Kidney epithelial cell (primary cell): ENCODE measurements at regions not wholly inside any gene's neighbourhood (a gene's known extent, or its start where the extent isn't known, plus 50 kb on each side); places are given as distances from the start of the nearest gene placed in this dataset.

Source experiments
- DNase-seq: peaks from one replicate; pipeline ENCODE4 v3.0.0-alpha.2; 2010; ENCODE audit warnings: low read depth
- H3K27me3 ChIP-seq: 2 replicates; pipeline ENCODE4 v1.6.0; 2011; ENCODE audit warnings: low read length; ENCODE audit not compliant: control insufficient read depth, insufficient read depth
- H3K36me3 ChIP-seq: 2 replicates; pipeline ENCODE4 v1.5.1; 2011; ENCODE audit warnings: low read length; ENCODE audit not compliant: control insufficient read depth, insufficient read depth
- H3K4me3 ChIP-seq: 2 replicates; pipeline ENCODE4 v1.5.1; 2011; ENCODE audit warnings: low read depth, mild to moderate bottlenecking, control low read depth, low read length
- CTCF ChIP-seq: IDR thresholded peaks from 2 replicates; pipeline ENCODE4 v1.5.1; 2011; ENCODE audit warnings: mild to moderate bottlenecking, moderate library complexity, low read length, control low read depth, inconsistent platforms; ENCODE audit not compliant: insufficient read depth, poor library complexity, severe bottlenecking

DNA sequence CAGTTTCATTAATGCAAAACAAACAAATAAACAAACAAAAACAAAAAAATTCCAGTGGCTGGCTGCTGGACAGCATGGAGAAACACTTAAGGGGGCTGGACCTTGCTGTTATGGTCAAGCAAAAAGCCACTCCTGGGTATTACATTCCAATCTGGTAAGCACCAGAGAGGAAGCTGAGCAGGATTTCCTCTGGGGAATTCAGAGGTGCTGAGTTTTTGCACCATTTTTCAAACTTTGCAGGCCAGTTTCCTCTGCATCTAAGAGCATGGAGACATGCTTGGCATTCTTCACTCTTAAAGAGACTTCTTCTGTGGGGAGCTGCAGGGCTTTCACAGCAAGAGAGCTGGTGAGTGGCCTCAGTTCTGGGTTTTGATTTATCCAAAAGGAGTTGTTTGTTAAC is 84.5 kb downstream of the FZD1 start:
- no peak for TF ChIP-seq CTCF
- Histone ChIP-seq H3K4me3 (no peak overlapping the region), H3K27me3 (no peaks in the 10 kb centered on the region), H3K36me3 (no peaks in the 10 kb centered on the region)
- DNase-seq = no peak

DNA sequence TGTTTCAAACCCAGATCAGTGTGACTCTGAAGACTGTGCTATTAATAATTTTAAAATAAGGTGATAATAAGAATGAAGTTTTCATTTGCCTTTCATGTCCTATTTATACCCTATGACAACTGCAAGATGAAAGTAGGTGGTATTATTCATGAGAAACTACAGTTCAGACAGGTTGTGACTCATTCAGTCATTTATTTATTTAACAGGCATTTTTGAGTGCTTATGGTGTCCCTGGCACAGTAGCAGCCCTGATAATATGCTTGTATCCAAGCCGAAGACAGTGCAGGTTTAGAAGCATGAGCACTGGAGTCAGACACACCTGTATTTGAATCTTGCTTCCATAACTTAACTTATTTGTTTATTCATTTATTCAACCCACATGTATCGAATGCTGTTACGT is 87.1 kb downstream of the FZD1 start:
- no peak for TF ChIP-seq CTCF
- no peaks in the 10 kb centered on the region for H3K36me3 ChIP-seq
- H3K4me3 ChIP-seq = no peak overlapping the region
- no peaks in the 10 kb centered on the region for H3K27me3 ChIP-seq
- peak; percentile 51 for DNase-seq

DNA sequence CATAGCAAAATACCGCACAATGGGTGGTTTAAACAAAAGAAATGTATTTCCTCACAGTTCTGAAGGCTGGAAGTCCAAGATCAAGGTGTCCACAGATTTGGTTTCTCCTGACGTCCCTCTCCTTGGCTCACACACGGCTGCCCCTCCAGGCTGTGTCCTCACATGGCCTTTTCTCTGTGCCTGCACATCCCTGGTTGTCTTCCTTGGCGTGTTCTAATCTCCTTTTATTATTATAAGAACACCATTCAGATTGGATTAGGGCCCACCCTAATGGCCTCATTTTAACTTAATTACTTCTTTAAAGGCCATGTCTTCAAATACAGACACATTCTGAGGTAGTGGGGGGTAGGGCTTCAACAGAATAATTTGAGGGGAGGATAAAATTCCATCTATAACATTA is 87.9 kb downstream of the FZD1 start:
- H3K4me3 ChIP-seq = no peak overlapping the region
- no peak for DNase-seq
- TF ChIP-seq CTCF = no peak
- no peaks in the 10 kb centered on the region for H3K27me3 ChIP-seq
- H3K36me3 ChIP-seq = no peaks in the 10 kb centered on the region

- TF ChIP-seq CTCF = no peak
- DNase-seq = no peak
- Histone ChIP-seq H3K4me3 (no peak overlapping the region), H3K36me3 (no peaks in the 10 kb centered on the region), H3K27me3 (no peaks in the 10 kb centered on the region)
These were observed 89.6 kb downstream of the FZD1 start for GRCh38 chr7:91353848-91354247.

DNA sequence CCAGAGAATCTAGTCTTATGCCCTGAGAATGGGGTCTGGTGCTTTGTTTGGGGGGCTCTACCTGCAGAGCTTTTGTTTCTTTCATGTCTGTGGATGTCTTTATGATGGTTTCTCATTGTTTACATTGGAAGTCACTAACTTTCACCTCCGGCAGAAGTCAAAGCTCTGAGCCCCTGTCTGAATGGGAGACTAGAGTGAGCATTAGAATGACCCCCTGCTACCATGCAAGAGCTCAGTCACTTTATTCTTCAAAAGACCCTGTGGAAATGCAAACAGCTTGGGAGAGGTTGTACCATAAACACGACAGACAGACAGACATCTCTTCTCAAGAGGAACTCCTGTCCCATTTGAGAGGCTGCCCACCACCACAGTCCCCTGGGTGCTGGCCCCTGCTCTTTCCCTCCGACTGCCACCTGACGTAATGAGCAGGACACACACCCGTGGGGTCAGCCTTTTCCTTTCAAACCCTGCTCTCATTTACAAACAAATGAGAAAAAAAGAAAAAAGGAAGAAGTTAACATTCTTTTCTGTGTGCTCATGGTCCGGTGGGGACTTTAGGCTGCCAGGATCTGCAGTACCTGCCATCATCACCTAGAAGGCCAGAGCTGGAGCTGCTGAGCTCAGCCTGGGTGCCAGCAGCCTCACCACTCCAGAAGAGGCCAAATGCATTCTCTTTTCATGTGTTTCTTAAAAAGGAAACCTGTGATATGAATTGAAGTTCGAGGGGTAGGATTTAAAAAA is 91.6 kb downstream of the FZD1 start:
- no peak for TF ChIP-seq CTCF
- no peak for DNase-seq
- no peak overlapping the region for H3K4me3 ChIP-seq
- H3K27me3 ChIP-seq = no peaks in the 10 kb centered on the region
- H3K36me3 ChIP-seq = no peaks in the 10 kb centered on the region

- TF ChIP-seq CTCF = no peak
- DNase-seq = no peak
- H3K27me3 ChIP-seq = no peaks in the 10 kb centered on the region
- H3K4me3 ChIP-seq = no peak overlapping the region
- no peaks in the 10 kb centered on the region for H3K36me3 ChIP-seq
These were observed 92.7 kb downstream of the FZD1 start for GRCh38 chr7:91356915-91357314.
